ENCODE measurements at regions not wholly inside any gene's neighbourhood (a gene's known extent, or its start where the extent isn't known, plus 50 kb on each side); places are given as distances from the start of the nearest gene placed in this dataset.

GRCh38 chr2:120599656-120600055, 136.0 kb upstream of the GLI2 start:
- no peak for TF ChIP-seq CTCF (IDR thresholded peaks at IDR 0.05)
- TF ChIP-seq POLR2A (IDR thresholded peaks at IDR 0.05) = no peak

Measured in esophagus squamous epithelium (tissue), 4 donors.